Liver (tissue), 3 donors: ENCODE measurements at regions not wholly inside any gene's neighbourhood (a gene's known extent, or its start where the extent isn't known, plus 50 kb on each side); places are given as distances from the start of the nearest gene placed in this dataset.

Source experiments
- GABPA ChIP-seq, 2 donors: IDR thresholded peaks in 1 of 2; conservative IDR thresholded peaks in 1 of 2; 2 replicates each; pipeline ENCODE4 v1.6.1; 2016; ENCODE audit warnings: antibody characterized with exemption in 2 of 2, mild to moderate bottlenecking in 1 of 2, moderate library complexity in 1 of 2
- JUND ChIP-seq, 2 donors: IDR thresholded peaks; 2 replicates each; pipeline ENCODE4 v1.6.1; 2016; ENCODE audit warnings: antibody characterized with exemption in 2 of 2
- RAD21 ChIP-seq, 2 donors: IDR thresholded peaks; 2 replicates each; pipeline ENCODE4 v1.6.1; 2016; ENCODE audit warnings: antibody characterized with exemption in 2 of 2, mild to moderate bottlenecking in 2 of 2
- RXRA ChIP-seq, 2 donors: IDR thresholded peaks; 2 replicates each; pipeline ENCODE4 v1.6.1; 2017 to 2018; ENCODE audit warnings: antibody characterized with exemption in 2 of 2, mild to moderate bottlenecking in 1 of 2
- SP1 ChIP-seq: IDR thresholded peaks from 2 replicates; pipeline ENCODE4 v1.6.1; 2018; ENCODE audit warnings: antibody characterized with exemption, mild to moderate bottlenecking
- TAF1 ChIP-seq: conservative IDR thresholded peaks from 2 replicates; pipeline ENCODE4 v1.6.1; 2016; ENCODE audit warnings: antibody characterized with exemption, mild to moderate bottlenecking
- YY1 ChIP-seq: IDR thresholded peaks from 2 replicates; pipeline ENCODE4 v1.6.1; 2016; ENCODE audit warnings: antibody characterized with exemption, mild to moderate bottlenecking
- TF ChIP-seq, protein P1 (sequence below): fragments of 150-350 bp; IDR thresholded peaks from 2 replicates; pipeline ENCODE4 v1.5.1; 2017; ENCODE audit warnings: improper control_type of control experiment, low read depth, low read length; ENCODE audit not compliant: missing input control
- TF ChIP-seq, protein P2 (sequence below): IDR thresholded peaks from 2 replicates; pipeline ENCODE4 v1.6.1; 2016; ENCODE audit warnings: antibody characterized with exemption
- TF ChIP-seq, protein P3 (sequence below): IDR thresholded peaks from 2 replicates; pipeline ENCODE4 v1.6.1; 2016; ENCODE audit warnings: antibody characterized with exemption, mild to moderate bottlenecking
- TF ChIP-seq, protein P4 (sequence below): IDR thresholded peaks from 2 replicates; pipeline ENCODE4 v1.6.1; 2016; ENCODE audit warnings: antibody characterized with exemption
- donor health status: healthy.
- donor health status: healthy.

DNA sequence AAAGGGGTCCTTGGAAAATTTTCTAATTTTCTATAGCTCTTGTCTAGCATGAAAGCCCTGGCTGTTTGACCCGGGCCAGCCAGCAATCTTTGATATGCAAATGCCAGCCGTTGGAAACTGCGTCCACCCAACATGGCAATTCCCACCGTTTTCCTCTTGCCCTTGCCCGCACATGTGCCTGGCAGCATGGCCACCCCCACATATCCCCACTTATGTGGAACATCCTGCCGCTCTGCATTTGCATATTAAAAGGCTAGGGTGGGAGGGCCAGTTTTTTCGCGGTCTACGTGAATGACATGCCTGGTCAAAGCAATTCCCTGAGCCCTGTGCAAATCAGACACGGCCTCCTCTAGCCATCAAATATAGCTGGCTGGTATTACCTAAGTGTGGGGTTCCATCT lies 110.3 kb upstream of the TDRD3 start:
- TF ChIP-seq GABPA (IDR thresholded peaks at IDR 0.05 in 1 of 2, conservative IDR thresholded peaks at IDR 0.05 in 1 of 2): no peak
- TF ChIP-seq, protein P1, sequence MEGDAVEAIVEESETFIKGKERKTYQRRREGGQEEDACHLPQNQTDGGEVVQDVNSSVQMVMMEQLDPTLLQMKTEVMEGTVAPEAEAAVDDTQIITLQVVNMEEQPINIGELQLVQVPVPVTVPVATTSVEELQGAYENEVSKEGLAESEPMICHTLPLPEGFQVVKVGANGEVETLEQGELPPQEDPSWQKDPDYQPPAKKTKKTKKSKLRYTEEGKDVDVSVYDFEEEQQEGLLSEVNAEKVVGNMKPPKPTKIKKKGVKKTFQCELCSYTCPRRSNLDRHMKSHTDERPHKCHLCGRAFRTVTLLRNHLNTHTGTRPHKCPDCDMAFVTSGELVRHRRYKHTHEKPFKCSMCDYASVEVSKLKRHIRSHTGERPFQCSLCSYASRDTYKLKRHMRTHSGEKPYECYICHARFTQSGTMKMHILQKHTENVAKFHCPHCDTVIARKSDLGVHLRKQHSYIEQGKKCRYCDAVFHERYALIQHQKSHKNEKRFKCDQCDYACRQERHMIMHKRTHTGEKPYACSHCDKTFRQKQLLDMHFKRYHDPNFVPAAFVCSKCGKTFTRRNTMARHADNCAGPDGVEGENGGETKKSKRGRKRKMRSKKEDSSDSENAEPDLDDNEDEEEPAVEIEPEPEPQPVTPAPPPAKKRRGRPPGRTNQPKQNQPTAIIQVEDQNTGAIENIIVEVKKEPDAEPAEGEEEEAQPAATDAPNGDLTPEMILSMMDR: no peak
- TF ChIP-seq, protein P2, sequence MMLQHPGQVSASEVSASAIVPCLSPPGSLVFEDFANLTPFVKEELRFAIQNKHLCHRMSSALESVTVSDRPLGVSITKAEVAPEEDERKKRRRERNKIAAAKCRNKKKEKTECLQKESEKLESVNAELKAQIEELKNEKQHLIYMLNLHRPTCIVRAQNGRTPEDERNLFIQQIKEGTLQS: no peak
- TF ChIP-seq RAD21 (IDR thresholded peaks at IDR 0.05): no peak
- no peak for TF ChIP-seq SP1
- TF ChIP-seq, protein P3, sequence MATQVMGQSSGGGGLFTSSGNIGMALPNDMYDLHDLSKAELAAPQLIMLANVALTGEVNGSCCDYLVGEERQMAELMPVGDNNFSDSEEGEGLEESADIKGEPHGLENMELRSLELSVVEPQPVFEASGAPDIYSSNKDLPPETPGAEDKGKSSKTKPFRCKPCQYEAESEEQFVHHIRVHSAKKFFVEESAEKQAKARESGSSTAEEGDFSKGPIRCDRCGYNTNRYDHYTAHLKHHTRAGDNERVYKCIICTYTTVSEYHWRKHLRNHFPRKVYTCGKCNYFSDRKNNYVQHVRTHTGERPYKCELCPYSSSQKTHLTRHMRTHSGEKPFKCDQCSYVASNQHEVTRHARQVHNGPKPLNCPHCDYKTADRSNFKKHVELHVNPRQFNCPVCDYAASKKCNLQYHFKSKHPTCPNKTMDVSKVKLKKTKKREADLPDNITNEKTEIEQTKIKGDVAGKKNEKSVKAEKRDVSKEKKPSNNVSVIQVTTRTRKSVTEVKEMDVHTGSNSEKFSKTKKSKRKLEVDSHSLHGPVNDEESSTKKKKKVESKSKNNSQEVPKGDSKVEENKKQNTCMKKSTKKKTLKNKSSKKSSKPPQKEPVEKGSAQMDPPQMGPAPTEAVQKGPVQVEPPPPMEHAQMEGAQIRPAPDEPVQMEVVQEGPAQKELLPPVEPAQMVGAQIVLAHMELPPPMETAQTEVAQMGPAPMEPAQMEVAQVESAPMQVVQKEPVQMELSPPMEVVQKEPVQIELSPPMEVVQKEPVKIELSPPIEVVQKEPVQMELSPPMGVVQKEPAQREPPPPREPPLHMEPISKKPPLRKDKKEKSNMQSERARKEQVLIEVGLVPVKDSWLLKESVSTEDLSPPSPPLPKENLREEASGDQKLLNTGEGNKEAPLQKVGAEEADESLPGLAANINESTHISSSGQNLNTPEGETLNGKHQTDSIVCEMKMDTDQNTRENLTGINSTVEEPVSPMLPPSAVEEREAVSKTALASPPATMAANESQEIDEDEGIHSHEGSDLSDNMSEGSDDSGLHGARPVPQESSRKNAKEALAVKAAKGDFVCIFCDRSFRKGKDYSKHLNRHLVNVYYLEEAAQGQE: no peak
- no peak for TF ChIP-seq YY1
- TF ChIP-seq JUND (IDR thresholded peaks at IDR 0.05): no peak
- TF ChIP-seq, protein P4, sequence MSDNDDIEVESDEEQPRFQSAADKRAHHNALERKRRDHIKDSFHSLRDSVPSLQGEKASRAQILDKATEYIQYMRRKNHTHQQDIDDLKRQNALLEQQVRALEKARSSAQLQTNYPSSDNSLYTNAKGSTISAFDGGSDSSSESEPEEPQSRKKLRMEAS: no peak
- no peak for TF ChIP-seq RXRA (IDR thresholded peaks at IDR 0.05)
- TF ChIP-seq TAF1: no peak
